Glutamatergic neuron (in vitro differentiated cells): ENCODE measurements at regions not wholly inside any gene's neighbourhood (a gene's known extent, or its start where the extent isn't known, plus 50 kb on each side); places are given as distances from the start of the nearest gene placed in this dataset.

Source experiments
- DNase-seq: peaks from one replicate; pipeline ENCODE4 v3.0.0; 2022
- H3K27ac Mint-ChIP-seq: one replicate; pipeline ENCODE4 v1.8.0; 2020; ENCODE audit warnings: mild to moderate bottlenecking, mixed read lengths, inconsistent platforms; ENCODE audit not compliant: unreplicated experiment
- H3K27me3 Mint-ChIP-seq: one replicate; pipeline ENCODE4 v1.8.0; 2020; ENCODE audit warnings: mild to moderate bottlenecking, moderate library complexity, mixed read lengths, inconsistent platforms; ENCODE audit not compliant: unreplicated experiment
- H3K36me3 Mint-ChIP-seq: one replicate; pipeline ENCODE4 v1.8.0; 2020; ENCODE audit warnings: mild to moderate bottlenecking, mixed read lengths, inconsistent platforms; ENCODE audit not compliant: unreplicated experiment
- H3K4me1 Mint-ChIP-seq: one replicate; pipeline ENCODE4 v1.8.0; 2020; ENCODE audit warnings: mild to moderate bottlenecking, low read depth, mixed read lengths, inconsistent platforms; ENCODE audit not compliant: unreplicated experiment
- H3K4me3 Mint-ChIP-seq: one replicate; pipeline ENCODE4 v1.8.0; 2020; ENCODE audit warnings: mild to moderate bottlenecking, mixed read lengths, inconsistent platforms; ENCODE audit not compliant: unreplicated experiment
- H3K9me3 Mint-ChIP-seq: one replicate; pipeline ENCODE4 v1.8.0; 2020; ENCODE audit warnings: mild to moderate bottlenecking, moderate library complexity, mixed read lengths, inconsistent platforms; ENCODE audit not compliant: unreplicated experiment
- TF ChIP-seq, protein P1 (sequence below): fragments of 200-600 bp; sonication (generic); IDR thresholded peaks from one replicate; pipeline ENCODE4 v1.5.0; 2021; ENCODE audit not compliant: partially characterized antibody, unreplicated experiment

DNA sequence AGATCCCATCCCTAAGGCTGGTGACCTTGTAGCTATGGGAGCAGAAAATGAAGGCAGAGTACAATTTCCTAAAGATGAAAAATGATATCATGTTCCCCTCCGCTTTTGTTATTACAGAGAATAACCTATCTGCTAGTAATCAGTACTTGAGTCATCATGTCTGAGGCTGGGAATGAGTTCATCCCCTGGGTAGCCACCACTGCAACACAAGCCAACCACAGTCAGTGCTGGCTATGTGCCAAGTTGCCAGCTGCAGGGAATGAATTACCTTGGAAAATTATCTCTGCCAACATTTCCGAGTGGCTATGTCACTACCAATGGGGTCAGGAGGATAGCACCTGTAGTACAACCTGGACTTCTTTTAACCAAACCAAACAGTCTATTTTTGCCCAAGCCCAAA is 1094.7 kb upstream of the DDX18 start:
- H3K9me3 Mint-ChIP-seq = peaks cover 6% of the 10 kb centered on the region
- no peak for DNase-seq

DNA sequence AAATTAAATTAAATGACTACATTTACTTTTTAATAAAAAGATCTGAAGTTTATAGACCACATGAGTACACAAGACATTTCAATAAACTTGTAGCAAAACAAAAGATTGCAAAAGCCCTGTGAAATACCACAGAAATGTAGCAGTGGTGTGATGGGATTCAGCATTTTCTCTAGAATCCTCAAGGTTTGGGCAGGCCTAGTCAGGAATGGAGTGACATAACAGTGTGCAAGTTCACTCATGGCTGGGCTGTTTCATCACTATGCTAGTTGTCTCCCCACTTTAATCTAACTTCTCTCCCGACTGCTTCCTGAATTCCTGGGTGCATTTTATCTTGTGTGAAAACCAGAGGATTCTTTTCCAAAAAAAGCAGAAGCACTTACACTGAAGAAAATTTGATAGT is 1089.9 kb upstream of the DDX18 start:
- TF ChIP-seq, protein P1, sequence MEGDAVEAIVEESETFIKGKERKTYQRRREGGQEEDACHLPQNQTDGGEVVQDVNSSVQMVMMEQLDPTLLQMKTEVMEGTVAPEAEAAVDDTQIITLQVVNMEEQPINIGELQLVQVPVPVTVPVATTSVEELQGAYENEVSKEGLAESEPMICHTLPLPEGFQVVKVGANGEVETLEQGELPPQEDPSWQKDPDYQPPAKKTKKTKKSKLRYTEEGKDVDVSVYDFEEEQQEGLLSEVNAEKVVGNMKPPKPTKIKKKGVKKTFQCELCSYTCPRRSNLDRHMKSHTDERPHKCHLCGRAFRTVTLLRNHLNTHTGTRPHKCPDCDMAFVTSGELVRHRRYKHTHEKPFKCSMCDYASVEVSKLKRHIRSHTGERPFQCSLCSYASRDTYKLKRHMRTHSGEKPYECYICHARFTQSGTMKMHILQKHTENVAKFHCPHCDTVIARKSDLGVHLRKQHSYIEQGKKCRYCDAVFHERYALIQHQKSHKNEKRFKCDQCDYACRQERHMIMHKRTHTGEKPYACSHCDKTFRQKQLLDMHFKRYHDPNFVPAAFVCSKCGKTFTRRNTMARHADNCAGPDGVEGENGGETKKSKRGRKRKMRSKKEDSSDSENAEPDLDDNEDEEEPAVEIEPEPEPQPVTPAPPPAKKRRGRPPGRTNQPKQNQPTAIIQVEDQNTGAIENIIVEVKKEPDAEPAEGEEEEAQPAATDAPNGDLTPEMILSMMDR = no peak
- no peak overlapping the region for H3K27ac Mint-ChIP-seq
- DNase-seq = no peak
- H3K4me1 Mint-ChIP-seq = no peaks in the 10 kb centered on the region
- H3K9me3 Mint-ChIP-seq = peaks cover 6% of the 10 kb centered on the region
- peaks cover 2% of the 10 kb centered on the region for H3K27me3 Mint-ChIP-seq
- H3K36me3 Mint-ChIP-seq = peaks cover 7% of the 10 kb centered on the region
- H3K4me3 Mint-ChIP-seq = no peak overlapping the region

More for the DNA sequence above, 1094.7 kb upstream of the DDX18 start:
- H3K36me3 Mint-ChIP-seq = peaks cover 7% of the 10 kb centered on the region
- no peak overlapping the region for H3K27ac Mint-ChIP-seq
- TF ChIP-seq, protein P1 = no peak
- H3K4me3 Mint-ChIP-seq = no peak overlapping the region
- H3K27me3 Mint-ChIP-seq = peaks cover 2% of the 10 kb centered on the region
- no peaks in the 10 kb centered on the region for H3K4me1 Mint-ChIP-seq

DNA sequence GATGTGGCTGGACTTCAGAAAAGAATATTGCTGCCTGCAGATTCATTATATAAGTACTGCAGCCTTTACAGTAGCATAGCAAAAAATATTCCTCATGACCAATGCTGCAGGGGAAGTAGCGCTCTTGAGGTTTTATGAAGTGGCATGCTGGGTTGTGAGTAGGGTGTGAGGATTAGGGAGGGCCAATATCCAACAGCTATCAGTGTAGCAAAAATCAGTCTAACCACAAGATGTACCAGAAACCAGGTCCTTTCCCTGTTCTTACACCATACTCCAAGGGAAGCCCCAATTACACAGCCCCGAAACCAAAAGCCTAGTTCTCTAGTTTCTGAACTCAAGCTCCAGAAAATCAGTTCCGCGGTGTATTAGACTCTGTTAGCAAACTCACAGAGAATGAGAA is 1082.2 kb upstream of the DDX18 start:
- Mint-ChIP-seq H3K4me3 (no peak overlapping the region), H3K4me1 (no peaks in the 10 kb centered on the region), H3K27me3 (no peaks in the 10 kb centered on the region), H3K27ac (no peak overlapping the region), H3K9me3 (no peaks in the 10 kb centered on the region), H3K36me3 (no peaks in the 10 kb centered on the region)
- TF ChIP-seq, protein P1 = no peak
- DNase-seq = no peak

DNA sequence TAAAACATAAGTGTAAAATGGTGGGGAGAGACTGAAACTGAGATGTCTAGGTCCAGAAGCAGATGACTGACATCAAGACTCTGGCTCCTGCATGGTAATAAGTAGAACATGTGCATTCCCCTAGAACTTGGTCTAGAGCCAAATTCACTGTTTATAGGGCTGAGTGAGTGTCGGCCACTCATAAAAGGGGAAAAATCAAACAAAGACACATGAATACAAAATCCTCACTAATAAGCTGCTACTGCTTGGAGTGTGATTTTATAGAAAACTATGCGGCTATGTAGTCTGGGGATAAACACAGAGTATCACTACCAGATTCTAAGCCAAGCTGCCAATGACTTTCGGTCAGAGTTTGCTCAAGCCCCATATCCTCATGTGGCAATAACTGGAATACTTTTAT is 1080.8 kb upstream of the DDX18 start:
- Mint-ChIP-seq H3K27ac (no peak overlapping the region), H3K9me3 (no peaks in the 10 kb centered on the region), H3K4me3 (no peak overlapping the region), H3K4me1 (no peaks in the 10 kb centered on the region), H3K36me3 (no peaks in the 10 kb centered on the region), H3K27me3 (no peaks in the 10 kb centered on the region)
- TF ChIP-seq, protein P1 = no peak
- no peak for DNase-seq

DNA sequence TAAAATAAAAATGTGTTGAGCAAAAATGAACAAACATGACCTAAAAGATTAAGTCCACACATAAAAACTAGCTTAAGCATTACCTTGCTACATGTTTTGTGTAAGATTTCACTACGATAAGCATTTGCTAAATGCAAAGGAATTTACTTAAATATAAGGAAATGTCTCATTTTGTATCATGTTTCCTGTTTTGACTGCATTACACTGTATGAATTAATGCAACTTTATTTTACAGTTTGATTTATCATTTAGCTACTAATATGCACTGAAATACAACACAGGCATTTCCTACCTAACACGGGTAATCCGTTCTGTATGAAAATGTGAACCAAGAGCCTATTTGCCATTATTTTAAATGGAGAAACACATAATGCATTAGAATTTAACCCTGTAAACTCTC is 1076.5 kb upstream of the DDX18 start:
- DNase-seq = no peak
- TF ChIP-seq, protein P1 = no peak
- peaks cover 5% of the 10 kb centered on the region for H3K4me1 Mint-ChIP-seq
- H3K36me3 Mint-ChIP-seq = no peaks in the 10 kb centered on the region
- H3K27me3 Mint-ChIP-seq = no peaks in the 10 kb centered on the region
- no peaks in the 10 kb centered on the region for H3K9me3 Mint-ChIP-seq
- no peak overlapping the region for H3K4me3 Mint-ChIP-seq
- H3K27ac Mint-ChIP-seq = no peak overlapping the region
